Body of pancreas (tissue), 4 donors: ENCODE measurements at regions not wholly inside any gene's neighbourhood (a gene's known extent, or its start where the extent isn't known, plus 50 kb on each side); places are given as distances from the start of the nearest gene placed in this dataset.

ENCODE experiments used
- ATAC-seq: fragments of 150-250 bp; one replicate; pipeline ENCODE4 v1.9.1; 2016
- DNase-seq, 4 donors: peaks; one replicate each; pipeline ENCODE4 v3.0.0-alpha.2; 2019
- H3K27ac ChIP-seq, 4 donors: fragments of 200-600 bp; sonication (generic); 1 replicate in 3 of 4; 2 replicates in 1 of 4; pipeline versions ENCODE4 v1.5.1 to v1.6.1; 2016 to 2019; ENCODE audit warnings: mild to moderate bottlenecking in 1 of 4, mixed read lengths in 1 of 4, moderate library complexity in 1 of 4
- H3K27me3 ChIP-seq, 2 donors: fragments of 200-600 bp; sonication (generic); one replicate each; pipeline ENCODE4 v1.6.0; 2016; ENCODE audit warnings: mild to moderate bottlenecking in 1 of 2
- H3K36me3 ChIP-seq, 2 donors: fragments of 200-600 bp; sonication (generic); replicated peaks in 1 of 2; 2 replicates each; pipeline ENCODE4 v1.5.1; 2016; ENCODE audit warnings: low read depth in 2 of 2; ENCODE audit not compliant: insufficient read depth in 1 of 2
- H3K4me1 ChIP-seq: fragments of 200-600 bp; sonication (generic); one replicate; pipeline ENCODE4 v1.6.0; 2016
- H3K4me3 ChIP-seq, 2 donors: fragments of 200-600 bp; sonication (generic); 1 replicate in 1 of 2; 2 replicates in 1 of 2; pipeline ENCODE4 v1.5.1; 2016 to 2019
- H3K9me3 ChIP-seq, 3 donors: fragments of 200-600 bp; sonication (generic); 1 replicate in 2 of 3; 2 replicates in 1 of 3; pipeline ENCODE4 v1.5.1; 2016
- POLR2A ChIP-seq, 3 donors: fragments of 450-650 bp; IDR thresholded peaks; one replicate each; pipeline ENCODE4 v1.6.1; 2016; ENCODE audit warnings: antibody characterized with exemption in 3 of 3, mild to moderate bottlenecking in 2 of 3
- WGBS, 2 donors: methylation state at CpG; one replicate each; pipeline ENCODE4 v1.1.5; 2017; 5-methylcytosine and 5-hydroxymethylcytosine counted together
- intact Hi-C: fragments of 100-400 bp; cut with DNase I; formaldehyde crosslinking; loops from one replicate; pipeline ENCODE4 v1.15.1; 2023
- TF ChIP-seq, protein P1 (sequence below), 7 experiments: fragments of 450-650 bp in 4 of 7; fragments of 200-600 bp in 3 of 7; sonication (generic) in 3 of 7; IDR thresholded peaks; one replicate each; pipeline ENCODE4 v1.5.1; 2016 to 2019; ENCODE audit warnings: antibody characterized with exemption in 7 of 7

DNA sequence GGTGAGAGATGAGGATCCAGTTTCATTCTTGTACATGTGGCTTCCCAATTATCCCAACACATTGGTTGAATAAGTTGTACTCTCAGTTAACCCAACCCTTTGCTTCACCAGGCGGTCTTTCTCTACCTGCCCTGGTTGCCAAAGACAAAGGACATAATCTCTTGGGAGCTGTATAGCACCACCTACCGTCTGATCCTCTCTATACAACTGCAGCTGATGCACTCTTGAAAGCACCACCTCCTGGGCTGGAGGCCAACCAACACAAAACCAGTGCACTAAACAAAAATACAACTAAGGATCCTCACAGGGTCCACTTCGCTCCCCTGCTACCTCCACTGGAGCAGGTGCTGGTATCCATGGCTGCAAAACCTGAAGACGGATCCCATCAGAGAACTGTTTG is 473.6 kb upstream of the NRXN1 start:
- TF ChIP-seq, protein P1, sequence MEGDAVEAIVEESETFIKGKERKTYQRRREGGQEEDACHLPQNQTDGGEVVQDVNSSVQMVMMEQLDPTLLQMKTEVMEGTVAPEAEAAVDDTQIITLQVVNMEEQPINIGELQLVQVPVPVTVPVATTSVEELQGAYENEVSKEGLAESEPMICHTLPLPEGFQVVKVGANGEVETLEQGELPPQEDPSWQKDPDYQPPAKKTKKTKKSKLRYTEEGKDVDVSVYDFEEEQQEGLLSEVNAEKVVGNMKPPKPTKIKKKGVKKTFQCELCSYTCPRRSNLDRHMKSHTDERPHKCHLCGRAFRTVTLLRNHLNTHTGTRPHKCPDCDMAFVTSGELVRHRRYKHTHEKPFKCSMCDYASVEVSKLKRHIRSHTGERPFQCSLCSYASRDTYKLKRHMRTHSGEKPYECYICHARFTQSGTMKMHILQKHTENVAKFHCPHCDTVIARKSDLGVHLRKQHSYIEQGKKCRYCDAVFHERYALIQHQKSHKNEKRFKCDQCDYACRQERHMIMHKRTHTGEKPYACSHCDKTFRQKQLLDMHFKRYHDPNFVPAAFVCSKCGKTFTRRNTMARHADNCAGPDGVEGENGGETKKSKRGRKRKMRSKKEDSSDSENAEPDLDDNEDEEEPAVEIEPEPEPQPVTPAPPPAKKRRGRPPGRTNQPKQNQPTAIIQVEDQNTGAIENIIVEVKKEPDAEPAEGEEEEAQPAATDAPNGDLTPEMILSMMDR (IDR thresholded peaks at IDR 0.05) = peak in 3 of 7 experiments; percentile 5 to 28 (median 24)
- no peak for TF ChIP-seq POLR2A (IDR thresholded peaks at IDR 0.05)

GRCh38 chr2:51490576-51491234 is 458.8 kb upstream of the NRXN1 start:
- Histone ChIP-seq H3K4me3 (no peak overlapping the region), H3K27me3 (no peaks in the 10 kb centered on the region), H3K27ac (no peak overlapping the region), H3K9me3 (no peaks in the 10 kb centered on the region), H3K4me1 (no peaks in the 10 kb centered on the region), H3K36me3 (no peaks in the 10 kb centered on the region)
- TF ChIP-seq, protein P1 (IDR thresholded peaks at IDR 0.05) = no peak
- no peak for TF ChIP-seq POLR2A (IDR thresholded peaks at IDR 0.05)
- ATAC-seq = no peak
- DNase-seq = no peak
- WGBS, 2 donors = 35 to 39% methylated on average over 3 of the region's 3 CpGs
- intact Hi-C loops = no loop called here

More for the DNA sequence above, 473.6 kb upstream of the NRXN1 start:
- no peak overlapping the region for H3K27ac ChIP-seq
- H3K4me1 ChIP-seq = no peaks in the 10 kb centered on the region
- DNase-seq (peak in 2 of 4 donors; percentile 15 to 23), ATAC-seq (no peak)
- H3K9me3 ChIP-seq = peaks cover 0 to 3% (median 0%) of the 10 kb centered on the region in 3 donors
- no peak overlapping the region for H3K4me3 ChIP-seq
- 72 to 85% methylated on average over 4 of the region's 4 CpGs for WGBS, 2 donors
- intact Hi-C loops = no loop called here
- H3K27me3 ChIP-seq = no peaks in the 10 kb centered on the region
- no peaks in the 10 kb centered on the region for H3K36me3 ChIP-seq

- Histone ChIP-seq H3K36me3 (no peaks in the 10 kb centered on the region), H3K9me3 (no peaks in the 10 kb centered on the region), H3K27ac (no peak overlapping the region), H3K4me1 (no peaks in the 10 kb centered on the region), H3K27me3 (no peaks in the 10 kb centered on the region), H3K4me3 (no peak overlapping the region)
- WGBS, 2 donors = 74 to 80% methylated on average over 2 of the region's 2 CpGs
- TF ChIP-seq, protein P1 (IDR thresholded peaks at IDR 0.05) = no peak
- no peak for TF ChIP-seq POLR2A (IDR thresholded peaks at IDR 0.05)
- intact Hi-C loops = no loop called here
- DNase-seq = no peak
- no peak for ATAC-seq
These were observed 452.7 kb upstream of the NRXN1 start for GRCh38 chr2:51484605-51485004.

DNA sequence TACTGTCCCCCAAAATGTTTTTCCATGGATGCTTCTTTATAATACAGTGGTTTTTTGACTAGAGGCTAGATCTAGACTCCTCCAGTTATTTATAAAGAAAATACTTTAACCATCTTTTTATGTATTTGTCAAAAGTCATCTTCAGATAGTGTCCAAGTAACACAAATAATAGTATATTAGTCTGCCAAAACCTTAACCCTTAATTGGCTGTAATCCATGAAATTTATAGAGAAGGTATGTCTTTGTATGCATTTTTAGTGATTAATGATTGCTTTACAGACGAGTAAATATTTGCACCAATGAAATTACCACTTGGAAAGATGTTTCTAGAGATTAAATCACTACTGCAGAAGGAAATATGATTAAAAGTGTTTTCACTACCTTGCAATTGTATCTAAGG is 451.8 kb upstream of the NRXN1 start:
- H3K27ac ChIP-seq = no peak overlapping the region
- no peak overlapping the region for H3K4me3 ChIP-seq
- no peaks in the 10 kb centered on the region for H3K36me3 ChIP-seq
- DNase-seq (no peak), ATAC-seq (no peak)
- 21 to 29% methylated on average over 1 of the region's 1 CpG for WGBS, 2 donors
- H3K27me3 ChIP-seq = no peaks in the 10 kb centered on the region
- intact Hi-C loops = no loop called here
- TF ChIP-seq, protein P1 (IDR thresholded peaks at IDR 0.05) = no peak
- TF ChIP-seq POLR2A (IDR thresholded peaks at IDR 0.05) = no peak
- H3K4me1 ChIP-seq = no peaks in the 10 kb centered on the region
- H3K9me3 ChIP-seq = no peaks in the 10 kb centered on the region

- no peak overlapping the region for H3K27ac ChIP-seq
- no peaks in the 10 kb centered on the region for H3K4me1 ChIP-seq
- H3K27me3 ChIP-seq = no peaks in the 10 kb centered on the region
- WGBS, 2 donors = 79 to 86% methylated on average over 7 of the region's 7 CpGs
- TF ChIP-seq, protein P1 (IDR thresholded peaks at IDR 0.05) = no peak
- no peak for TF ChIP-seq POLR2A (IDR thresholded peaks at IDR 0.05)
- no peaks in the 10 kb centered on the region for H3K36me3 ChIP-seq
- no peak for DNase-seq
- no peaks in the 10 kb centered on the region for H3K9me3 ChIP-seq
- no peak for ATAC-seq
- intact Hi-C loops = no loop called here
- H3K4me3 ChIP-seq = no peak overlapping the region
These were observed 440.9 kb upstream of the NRXN1 start for GRCh38 chr2:51472783-51473182.
